ENCODE measurements at regions not wholly inside any gene's neighbourhood (a gene's known extent, or its start where the extent isn't known, plus 50 kb on each side); places are given as distances from the start of the nearest gene placed in this dataset.

DNA sequence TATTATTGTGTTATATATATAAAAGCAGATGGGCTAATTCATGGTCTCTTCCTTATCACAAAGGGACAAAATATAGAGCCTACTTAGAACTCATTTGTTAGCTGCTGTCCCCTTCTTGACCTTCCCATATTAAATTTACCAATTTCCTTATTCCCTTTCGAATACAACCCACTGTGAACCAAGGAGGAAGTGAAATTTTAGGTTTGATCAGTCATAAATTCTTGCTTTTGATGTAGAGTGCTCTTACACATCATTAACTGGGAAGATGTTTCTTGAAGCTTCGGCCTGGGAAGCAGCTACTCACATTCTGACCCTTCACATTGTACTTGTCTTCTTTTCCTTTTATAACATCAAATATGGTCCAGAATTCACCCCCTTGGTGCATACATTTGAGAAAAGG is 579.0 kb downstream of the LRFN5 start:
- no peak for DNase-seq (ENCODE audit: low read depth in 2 of 2)
- TF ChIP-seq CTCF (IDR thresholded peaks at IDR 0.05; ENCODE audit: low read depth, low read length), result no peak
- no peak overlapping the region for H3K4me3 ChIP-seq (replicated peaks in 1 of 2; ENCODE audit: low read depth in 2 of 2, low read length in 2 of 2)

DNA sequence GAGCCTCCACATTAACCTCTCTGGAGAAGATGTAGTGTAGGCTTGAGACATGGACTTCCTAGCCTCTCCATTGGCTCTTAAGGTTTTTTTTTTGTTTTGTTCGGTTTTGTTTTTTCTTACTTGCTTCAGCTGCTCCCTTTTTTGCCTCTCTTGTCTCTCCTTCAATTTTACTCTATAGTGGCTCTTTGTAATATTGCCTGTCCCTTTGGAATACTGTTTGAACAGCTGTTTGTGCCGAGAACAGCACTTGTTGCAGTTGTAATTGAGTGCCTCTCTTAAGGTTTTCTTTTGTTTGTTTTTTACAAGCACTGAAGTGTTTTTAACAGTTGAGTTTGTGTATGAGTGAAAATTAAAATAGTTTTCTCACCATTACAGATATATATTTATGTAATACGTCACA is 567.7 kb downstream of the LRFN5 start:
- DNase-seq (ENCODE audit: low read depth in 2 of 2), result no peak
- H3K4me3 ChIP-seq (replicated peaks in 1 of 2; ENCODE audit: low read depth in 2 of 2, low read length in 2 of 2), result no peak overlapping the region
- no peak for TF ChIP-seq CTCF (IDR thresholded peaks at IDR 0.05; ENCODE audit: low read depth, low read length)

- TF ChIP-seq CTCF (IDR thresholded peaks at IDR 0.05; ENCODE audit: low read depth, low read length), result no peak
Observed at GRCh38 chr14:42173206-42173605, 566.5 kb downstream of the LRFN5 start.

DNA sequence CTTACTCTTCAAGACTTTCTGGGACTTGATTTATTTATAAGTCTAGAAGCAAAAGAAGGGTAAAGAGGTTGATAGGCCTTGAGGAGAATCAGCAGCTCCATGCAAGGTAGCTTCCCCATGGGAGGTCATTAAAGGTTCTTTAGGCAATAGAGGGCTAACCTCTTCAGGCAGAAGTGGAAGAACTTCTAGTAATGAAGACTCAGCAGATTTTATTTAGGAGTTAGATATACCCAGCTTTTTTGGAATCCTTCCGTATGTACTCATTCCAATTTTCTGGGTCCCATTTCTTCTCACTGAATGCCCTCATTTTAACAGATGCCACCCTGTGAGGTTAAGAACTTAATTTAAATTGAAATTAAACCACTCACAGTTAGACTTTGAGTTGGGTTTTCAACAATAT is 565.6 kb downstream of the LRFN5 start:
- TF ChIP-seq CTCF (IDR thresholded peaks at IDR 0.05; ENCODE audit: low read depth, low read length), result no peak
- H3K4me3 ChIP-seq (replicated peaks in 1 of 2; ENCODE audit: low read depth in 2 of 2, low read length in 2 of 2), result no peak overlapping the region
- DNase-seq (ENCODE audit: low read depth in 2 of 2), result no peak

More at GRCh38 chr14:42173206-42173605, 566.5 kb downstream of the LRFN5 start:
- no peak overlapping the region for H3K4me3 ChIP-seq (replicated peaks in 1 of 2; ENCODE audit: low read depth in 2 of 2, low read length in 2 of 2)
- no peak for DNase-seq (ENCODE audit: low read depth in 2 of 2)

DNA sequence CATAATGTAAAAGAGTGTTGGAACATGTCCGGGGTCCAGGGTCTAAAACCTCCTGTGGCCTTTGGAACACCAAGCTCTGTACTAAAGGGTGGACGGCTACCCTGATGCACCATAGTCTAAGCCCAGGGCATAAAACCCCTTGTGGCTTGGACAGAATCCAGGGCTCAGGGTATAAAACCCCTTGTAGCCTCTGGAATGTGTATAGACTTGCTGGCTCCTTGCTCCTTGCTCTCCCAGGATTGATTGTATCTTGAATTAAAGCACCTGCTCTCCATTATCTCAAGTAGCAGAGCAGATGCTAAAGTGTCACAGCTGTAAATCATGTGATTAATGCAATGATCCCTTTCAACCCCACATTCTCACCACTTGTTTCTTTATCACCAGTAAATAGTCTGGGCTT is 556.5 kb downstream of the LRFN5 start:
- no peak for DNase-seq (ENCODE audit: low read depth in 2 of 2)
- no peak for TF ChIP-seq CTCF (IDR thresholded peaks at IDR 0.05; ENCODE audit: low read depth, low read length)
- H3K4me3 ChIP-seq (replicated peaks in 1 of 2; ENCODE audit: low read depth in 2 of 2, low read length in 2 of 2), result no peak overlapping the region

- no peak for TF ChIP-seq CTCF (IDR thresholded peaks at IDR 0.05; ENCODE audit: low read depth, low read length)
- H3K4me3 ChIP-seq (replicated peaks in 1 of 2; ENCODE audit: low read depth in 2 of 2, low read length in 2 of 2), result no peak overlapping the region
- DNase-seq (ENCODE audit: low read depth in 2 of 2), result no peak
Observed at GRCh38 chr14:42159138-42159537, 552.5 kb downstream of the LRFN5 start.

GRCh38 chr14:42149609-42150261 is 543.1 kb downstream of the LRFN5 start:
- no peak for TF ChIP-seq CTCF (IDR thresholded peaks at IDR 0.05; ENCODE audit: low read depth, low read length)
- H3K4me3 ChIP-seq (replicated peaks in 1 of 2; ENCODE audit: low read depth in 2 of 2, low read length in 2 of 2), result no peak overlapping the region

More at GRCh38 chr14:42149609-42150261, 543.1 kb downstream of the LRFN5 start:
- DNase-seq (ENCODE audit: low read depth in 2 of 2), result no peak
